ENCODE measurements at regions not wholly inside any gene's neighbourhood (a gene's known extent, or its start where the extent isn't known, plus 50 kb on each side); places are given as distances from the start of the nearest gene placed in this dataset.

DNA sequence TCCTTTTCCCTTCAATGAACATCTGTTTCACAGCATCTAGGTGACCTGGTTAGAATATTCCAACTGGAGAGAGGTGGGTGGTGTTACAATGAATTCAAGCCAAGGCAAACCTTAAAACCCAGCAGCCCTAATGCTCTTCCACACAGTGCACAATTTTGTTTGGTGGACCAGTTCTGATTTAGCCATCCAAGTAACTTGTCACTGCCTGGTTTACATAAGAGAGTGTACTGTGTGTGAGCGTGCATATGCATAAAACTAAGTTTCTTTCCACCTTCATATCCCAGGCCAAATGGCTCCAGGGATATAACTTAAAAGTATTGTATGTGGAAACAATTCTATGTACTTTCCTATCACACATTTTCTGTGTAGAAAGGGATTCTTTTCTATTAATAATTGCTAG lies 200.4 kb upstream of the FAR2 start:
- FAIRE-seq (no peak), DNase-seq (ENCODE audit: low read depth) (no peak)
- TF ChIP-seq, protein P1, sequence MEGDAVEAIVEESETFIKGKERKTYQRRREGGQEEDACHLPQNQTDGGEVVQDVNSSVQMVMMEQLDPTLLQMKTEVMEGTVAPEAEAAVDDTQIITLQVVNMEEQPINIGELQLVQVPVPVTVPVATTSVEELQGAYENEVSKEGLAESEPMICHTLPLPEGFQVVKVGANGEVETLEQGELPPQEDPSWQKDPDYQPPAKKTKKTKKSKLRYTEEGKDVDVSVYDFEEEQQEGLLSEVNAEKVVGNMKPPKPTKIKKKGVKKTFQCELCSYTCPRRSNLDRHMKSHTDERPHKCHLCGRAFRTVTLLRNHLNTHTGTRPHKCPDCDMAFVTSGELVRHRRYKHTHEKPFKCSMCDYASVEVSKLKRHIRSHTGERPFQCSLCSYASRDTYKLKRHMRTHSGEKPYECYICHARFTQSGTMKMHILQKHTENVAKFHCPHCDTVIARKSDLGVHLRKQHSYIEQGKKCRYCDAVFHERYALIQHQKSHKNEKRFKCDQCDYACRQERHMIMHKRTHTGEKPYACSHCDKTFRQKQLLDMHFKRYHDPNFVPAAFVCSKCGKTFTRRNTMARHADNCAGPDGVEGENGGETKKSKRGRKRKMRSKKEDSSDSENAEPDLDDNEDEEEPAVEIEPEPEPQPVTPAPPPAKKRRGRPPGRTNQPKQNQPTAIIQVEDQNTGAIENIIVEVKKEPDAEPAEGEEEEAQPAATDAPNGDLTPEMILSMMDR (IDR thresholded peaks at IDR 0.05; ENCODE audit: insufficient read depth, low read length, severe bottlenecking): no peak
- Histone ChIP-seq H3K4me3 (ENCODE audit: low read depth, low read length) (no peak overlapping the region), H3K27me3 (ENCODE audit: control insufficient read depth, insufficient read depth, low read length) (no peaks in the 10 kb centered on the region), H3K36me3 (ENCODE audit: control insufficient read depth, insufficient read depth, low read length) (no peaks in the 10 kb centered on the region)

DNA sequence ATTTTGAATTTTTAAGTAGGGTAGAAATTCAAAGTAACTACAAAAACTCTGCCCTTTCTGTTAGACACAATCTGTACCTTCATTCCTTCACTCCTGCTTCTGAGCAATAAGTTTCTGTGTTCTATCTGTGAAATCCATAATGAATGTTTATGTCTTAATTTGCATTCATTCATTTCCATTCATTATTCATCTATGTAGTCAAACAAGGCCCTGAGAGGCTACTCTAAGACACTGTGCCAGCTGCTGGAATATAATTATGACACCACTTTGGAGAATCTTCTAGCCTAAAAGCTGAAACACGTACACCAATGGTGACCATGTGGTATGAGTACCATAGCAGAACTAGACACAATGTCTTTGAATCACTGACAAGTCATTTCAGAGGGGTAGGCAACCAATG lies 199.9 kb upstream of the FAR2 start:
- FAIRE-seq: no peak
- no peak for DNase-seq (ENCODE audit: low read depth)
- H3K27me3 ChIP-seq (ENCODE audit: control insufficient read depth, insufficient read depth, low read length): no peaks in the 10 kb centered on the region
- TF ChIP-seq, protein P1 (IDR thresholded peaks at IDR 0.05; ENCODE audit: insufficient read depth, low read length, severe bottlenecking): no peak
- H3K36me3 ChIP-seq (ENCODE audit: control insufficient read depth, insufficient read depth, low read length): no peaks in the 10 kb centered on the region
- no peak overlapping the region for H3K4me3 ChIP-seq (ENCODE audit: low read depth, low read length)

GRCh38 chr12:28950049-28950448 lies 199.0 kb upstream of the FAR2 start:
- no peaks in the 10 kb centered on the region for H3K36me3 ChIP-seq (ENCODE audit: control insufficient read depth, insufficient read depth, low read length)
- FAIRE-seq: no peak
- TF ChIP-seq, protein P1 (IDR thresholded peaks at IDR 0.05; ENCODE audit: insufficient read depth, low read length, severe bottlenecking): no peak
- H3K27me3 ChIP-seq (ENCODE audit: control insufficient read depth, insufficient read depth, low read length): no peaks in the 10 kb centered on the region
- H3K4me3 ChIP-seq (ENCODE audit: low read depth, low read length): no peak overlapping the region
- DNase-seq (ENCODE audit: low read depth): no peak

DNA sequence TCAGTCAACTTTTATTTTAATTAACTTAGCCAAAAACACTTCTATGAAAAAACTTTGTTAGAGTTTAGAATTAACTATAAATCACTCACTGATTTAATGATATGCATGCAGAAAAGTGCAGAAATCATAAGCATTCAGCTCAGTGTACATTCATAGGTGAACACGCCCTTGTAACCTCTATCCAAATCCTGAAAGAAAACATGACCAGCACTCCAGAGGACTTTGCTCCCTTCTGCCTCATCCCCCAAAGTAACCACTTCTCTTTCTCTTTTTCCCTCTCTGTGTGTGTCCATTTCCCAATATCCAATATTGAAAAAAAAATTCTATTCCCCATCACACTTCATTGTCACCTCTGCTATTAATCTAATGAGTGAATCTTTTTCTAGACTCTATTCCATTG lies 197.1 kb upstream of the FAR2 start:
- TF ChIP-seq, protein P1 (IDR thresholded peaks at IDR 0.05; ENCODE audit: insufficient read depth, low read length, severe bottlenecking): no peak
- Histone ChIP-seq H3K36me3 (ENCODE audit: control insufficient read depth, insufficient read depth, low read length) (no peaks in the 10 kb centered on the region), H3K27me3 (ENCODE audit: control insufficient read depth, insufficient read depth, low read length) (no peaks in the 10 kb centered on the region), H3K4me3 (ENCODE audit: low read depth, low read length) (no peak overlapping the region)
- DNase-seq (ENCODE audit: low read depth) (no peak), FAIRE-seq (no peak)

DNA sequence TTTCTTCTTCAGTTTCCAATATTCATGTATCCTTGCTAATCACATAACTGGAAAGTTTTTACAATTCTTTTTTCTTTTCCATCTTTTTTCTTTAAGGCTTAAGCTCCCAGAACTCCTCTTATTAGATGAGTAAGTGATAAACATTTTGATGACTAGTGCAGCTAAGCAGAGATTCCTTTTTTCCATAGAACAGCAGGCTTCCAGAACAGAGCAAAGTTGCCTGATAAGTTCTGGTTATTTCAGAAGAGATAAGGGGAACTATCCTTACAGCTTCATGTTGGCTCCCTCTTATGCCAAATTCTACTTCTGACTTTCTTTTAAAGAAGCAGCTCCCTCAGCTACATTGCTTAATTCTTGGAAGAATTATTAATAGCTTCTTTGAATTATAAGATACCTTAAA lies 194.7 kb upstream of the FAR2 start:
- TF ChIP-seq, protein P1 (IDR thresholded peaks at IDR 0.05; ENCODE audit: insufficient read depth, low read length, severe bottlenecking): no peak
- Histone ChIP-seq H3K27me3 (ENCODE audit: control insufficient read depth, insufficient read depth, low read length) (no peaks in the 10 kb centered on the region), H3K36me3 (ENCODE audit: control insufficient read depth, insufficient read depth, low read length) (no peaks in the 10 kb centered on the region), H3K4me3 (ENCODE audit: low read depth, low read length) (no peak overlapping the region)
- FAIRE-seq (no peak), DNase-seq (ENCODE audit: low read depth) (peak; percentile 12)

DNA sequence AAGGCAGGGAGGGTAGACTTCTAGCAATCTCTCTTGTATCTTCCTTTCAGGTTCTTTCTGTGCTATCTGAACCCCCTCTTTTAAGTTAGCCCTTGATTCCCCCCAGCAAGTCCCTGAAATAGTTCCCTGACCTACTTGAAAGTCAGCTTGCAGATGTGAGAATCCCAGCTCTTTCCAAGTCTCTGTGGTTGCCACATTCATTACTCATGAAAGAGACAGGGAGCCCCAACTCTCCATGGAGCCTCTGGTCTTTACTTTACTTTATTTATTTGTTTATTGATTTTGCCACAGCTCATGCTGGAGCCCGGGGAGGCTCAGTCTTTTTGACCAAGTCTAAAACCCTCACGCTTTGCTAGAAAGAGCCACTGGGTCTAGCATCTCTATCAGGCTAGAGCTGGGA lies 193.6 kb upstream of the FAR2 start:
- Histone ChIP-seq H3K36me3 (ENCODE audit: control insufficient read depth, insufficient read depth, low read length) (no peaks in the 10 kb centered on the region), H3K27me3 (ENCODE audit: control insufficient read depth, insufficient read depth, low read length) (no peaks in the 10 kb centered on the region), H3K4me3 (ENCODE audit: low read depth, low read length) (no peak overlapping the region)
- FAIRE-seq (no peak), DNase-seq (ENCODE audit: low read depth) (no peak)
- TF ChIP-seq, protein P1 (IDR thresholded peaks at IDR 0.05; ENCODE audit: insufficient read depth, low read length, severe bottlenecking): no peak

All from bronchial epithelial cell (primary cell).